Cardiac muscle cell (in vitro differentiated cells and primary cell): ENCODE measurements at regions not wholly inside any gene's neighbourhood (a gene's known extent, or its start where the extent isn't known, plus 50 kb on each side); places are given as distances from the start of the nearest gene placed in this dataset.
A peak's percentile ranks its signal among the peaks of the same experiment; 100 is the strongest.

Source experiments
- DNase-seq, 2 donors: peaks; one replicate each; pipeline versions ENCODE4 v3.0.0 to v3.0.0-alpha.2; 2010 to 2017; ENCODE audit warnings: low read depth in 1 of 2, low spot score in 1 of 2
- H3K27ac ChIP-seq: fragments of 200-600 bp; sonication (generic); 2 replicates; pipeline ENCODE4 v1.5.1; 2016
- H3K27me3 ChIP-seq: fragments of 200-600 bp; sonication (generic); 2 replicates; pipeline ENCODE4 v1.6.0; 2016; ENCODE audit warnings: control low read depth
- H3K36me3 ChIP-seq: fragments of 200-600 bp; sonication (generic); 2 replicates; pipeline ENCODE4 v1.5.1; 2016; ENCODE audit warnings: control low read depth
- H3K4me1 ChIP-seq: fragments of 200-600 bp; sonication (generic); 2 replicates; pipeline ENCODE4 v1.8.1; 2017; ENCODE audit warnings: low read depth, mild to moderate bottlenecking, mixed run types
- H3K4me3 ChIP-seq: fragments of 200-600 bp; sonication (generic); 2 replicates; pipeline ENCODE4 v1.5.1; 2016; ENCODE audit warnings: mild to moderate bottlenecking
- H3K9me3 ChIP-seq: fragments of 200-600 bp; sonication (generic); 2 replicates; pipeline ENCODE4 v1.5.1; 2017; ENCODE audit warnings: low read depth, mild to moderate bottlenecking, control low read depth
- TF ChIP-seq, protein P1 (sequence below): IDR thresholded peaks from 2 replicates; pipeline ENCODE4 v1.5.1; 2012; ENCODE audit warnings: low read depth, mild to moderate bottlenecking, low read length

GRCh38 chr6:15961635-15962448 is 167.0 kb upstream of the MYLIP start:
- no peak overlapping the region for H3K27ac ChIP-seq
- no peaks in the 10 kb centered on the region for H3K36me3 ChIP-seq
- no peak for DNase-seq
- no peaks in the 10 kb centered on the region for H3K9me3 ChIP-seq
- H3K4me3 ChIP-seq: no peak overlapping the region
- TF ChIP-seq, protein P1, sequence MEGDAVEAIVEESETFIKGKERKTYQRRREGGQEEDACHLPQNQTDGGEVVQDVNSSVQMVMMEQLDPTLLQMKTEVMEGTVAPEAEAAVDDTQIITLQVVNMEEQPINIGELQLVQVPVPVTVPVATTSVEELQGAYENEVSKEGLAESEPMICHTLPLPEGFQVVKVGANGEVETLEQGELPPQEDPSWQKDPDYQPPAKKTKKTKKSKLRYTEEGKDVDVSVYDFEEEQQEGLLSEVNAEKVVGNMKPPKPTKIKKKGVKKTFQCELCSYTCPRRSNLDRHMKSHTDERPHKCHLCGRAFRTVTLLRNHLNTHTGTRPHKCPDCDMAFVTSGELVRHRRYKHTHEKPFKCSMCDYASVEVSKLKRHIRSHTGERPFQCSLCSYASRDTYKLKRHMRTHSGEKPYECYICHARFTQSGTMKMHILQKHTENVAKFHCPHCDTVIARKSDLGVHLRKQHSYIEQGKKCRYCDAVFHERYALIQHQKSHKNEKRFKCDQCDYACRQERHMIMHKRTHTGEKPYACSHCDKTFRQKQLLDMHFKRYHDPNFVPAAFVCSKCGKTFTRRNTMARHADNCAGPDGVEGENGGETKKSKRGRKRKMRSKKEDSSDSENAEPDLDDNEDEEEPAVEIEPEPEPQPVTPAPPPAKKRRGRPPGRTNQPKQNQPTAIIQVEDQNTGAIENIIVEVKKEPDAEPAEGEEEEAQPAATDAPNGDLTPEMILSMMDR: no peak
- H3K4me1 ChIP-seq: peaks cover 4% of the 10 kb centered on the region
- no peaks in the 10 kb centered on the region for H3K27me3 ChIP-seq

DNA sequence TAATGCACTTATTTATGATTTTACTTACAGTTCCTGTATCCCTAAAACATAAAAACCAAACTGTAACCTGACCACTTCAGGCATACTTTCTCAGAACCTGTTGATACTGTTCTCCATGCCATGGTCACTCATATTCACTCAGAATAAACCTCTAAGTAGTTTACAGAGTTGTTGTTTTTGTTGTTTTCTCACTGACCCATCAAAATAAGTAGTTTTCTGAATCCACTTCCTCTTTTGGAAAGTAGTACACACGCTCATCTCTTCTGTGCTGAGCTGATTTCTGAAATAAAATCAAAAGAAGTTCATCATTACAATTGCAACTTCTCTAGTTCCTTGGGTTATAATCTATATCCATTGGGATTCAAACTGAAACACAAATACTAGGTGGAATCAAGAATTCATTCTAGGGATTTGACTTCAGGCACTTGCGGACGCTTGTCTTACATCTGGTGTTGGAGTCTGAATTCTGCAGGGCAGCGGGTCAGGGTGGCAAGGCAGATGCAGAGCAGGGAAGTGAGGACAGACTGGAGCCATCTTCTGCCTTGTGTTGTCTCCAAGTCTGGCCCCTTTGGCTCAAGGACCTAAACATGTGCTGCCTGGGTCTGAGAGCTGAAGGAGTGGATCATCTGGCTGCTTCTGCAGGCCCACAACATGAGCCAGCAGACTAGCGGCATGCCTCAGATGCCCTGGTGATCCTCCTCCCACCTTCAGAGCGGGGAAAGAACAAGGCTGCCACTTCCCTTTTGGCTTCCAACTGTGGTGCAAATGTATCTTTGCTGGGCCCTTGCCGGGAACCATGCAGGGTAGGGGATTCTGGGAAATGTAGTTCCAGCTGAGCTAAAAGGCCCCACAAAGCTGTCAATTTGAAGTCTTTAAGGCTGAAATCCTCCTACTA is 167.9 kb upstream of the MYLIP start:
- Histone ChIP-seq H3K9me3 (no peaks in the 10 kb centered on the region), H3K27ac (no peak overlapping the region), H3K36me3 (no peaks in the 10 kb centered on the region), H3K4me3 (no peak overlapping the region), H3K4me1 (peaks cover 13% of the 10 kb centered on the region), H3K27me3 (no peaks in the 10 kb centered on the region)
- peak in 1 of 2 donors; percentile 21 for DNase-seq
- TF ChIP-seq, protein P1: no peak

DNA sequence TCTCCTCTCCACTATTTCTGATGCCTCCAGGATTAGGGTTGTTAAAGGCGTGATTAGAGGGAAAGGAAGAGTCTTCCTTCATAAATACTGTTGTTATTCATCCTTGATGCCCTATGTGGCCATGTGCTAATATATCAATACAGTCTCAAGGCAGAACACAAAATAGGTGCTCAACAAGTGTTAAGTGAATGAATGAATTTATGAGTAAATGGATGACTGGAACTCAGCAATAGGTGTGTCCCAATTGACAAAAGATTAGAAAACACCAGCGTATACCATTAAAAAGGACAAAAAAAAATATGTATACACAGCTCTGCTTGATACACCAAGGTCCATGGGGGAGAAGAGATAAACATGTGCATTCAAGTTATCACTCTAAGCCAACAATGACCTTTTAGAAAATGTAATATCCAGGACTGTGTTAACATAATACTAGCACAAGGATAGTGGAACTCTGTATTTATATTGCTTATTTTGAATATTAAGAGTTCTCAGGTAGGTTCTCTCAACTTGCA is 171.2 kb upstream of the MYLIP start:
- Histone ChIP-seq H3K27ac (no peak overlapping the region), H3K4me1 (peaks cover 31% of the 10 kb centered on the region), H3K4me3 (no peak overlapping the region), H3K9me3 (no peaks in the 10 kb centered on the region), H3K36me3 (no peaks in the 10 kb centered on the region), H3K27me3 (no peaks in the 10 kb centered on the region)
- TF ChIP-seq, protein P1: no peak
- no peak for DNase-seq

GRCh38 chr6:15956205-15957106 is 172.4 kb upstream of the MYLIP start:
- no peak overlapping the region for H3K4me3 ChIP-seq
- peak; percentile 25 to 61 for DNase-seq
- TF ChIP-seq, protein P1: no peak

DNA sequence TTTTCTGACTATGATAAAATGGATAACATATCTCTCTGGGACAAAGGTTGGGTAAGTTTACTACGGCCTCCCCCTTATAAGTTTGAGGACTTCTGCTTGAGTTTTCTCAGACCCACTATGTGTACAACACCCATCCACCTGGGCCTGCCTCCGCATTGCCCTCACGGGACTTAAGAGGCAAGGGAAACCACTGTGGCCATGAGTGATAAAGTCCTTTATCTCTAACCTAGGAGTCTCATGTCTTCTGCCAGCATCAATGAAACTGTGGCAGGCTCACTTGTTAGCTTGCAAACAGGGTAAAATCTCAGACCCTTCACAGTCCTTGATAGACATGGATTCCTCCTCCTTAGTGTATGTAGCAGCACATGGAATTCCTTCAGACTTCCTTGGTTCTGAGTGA is 173.4 kb upstream of the MYLIP start:
- no peaks in the 10 kb centered on the region for H3K9me3 ChIP-seq
- H3K27ac ChIP-seq: no peak overlapping the region
- TF ChIP-seq, protein P1: no peak
- no peaks in the 10 kb centered on the region for H3K36me3 ChIP-seq
- no peaks in the 10 kb centered on the region for H3K27me3 ChIP-seq
- peaks cover 42% of the 10 kb centered on the region for H3K4me1 ChIP-seq
- DNase-seq: no peak
- no peak overlapping the region for H3K4me3 ChIP-seq

More at GRCh38 chr6:15956205-15957106, 172.4 kb upstream of the MYLIP start:
- H3K36me3 ChIP-seq: no peaks in the 10 kb centered on the region
- peaks cover 42% of the 10 kb centered on the region for H3K4me1 ChIP-seq
- no peaks in the 10 kb centered on the region for H3K9me3 ChIP-seq
- no peaks in the 10 kb centered on the region for H3K27me3 ChIP-seq
- no peak overlapping the region for H3K27ac ChIP-seq
